NCI-H187 (cell line): ENCODE measurements at regions not wholly inside any gene's neighbourhood (a gene's known extent, or its start where the extent isn't known, plus 50 kb on each side); places are given as distances from the start of the nearest gene placed in this dataset.
"Not testable (repeated sequence)": the region's sequence is repeated elsewhere in the genome, so short reads cannot be mapped to it uniquely, and the experiment has no call there.

Source experiments
- DNase-seq, 2 experiments: peaks; one replicate each; lab custom pipeline; 2025; lab: John Stamatoyannopoulos, UW

GRCh38 chr18:46226461-46226860, 122.3 kb downstream of the HAUS1 start:
- no peak for DNase-seq

GRCh38 chr18:46229641-46230040, 125.5 kb downstream of the HAUS1 start:
- not testable (repeated sequence) for DNase-seq

- no peak for DNase-seq
Observed at GRCh38 chr18:46236156-46236555, 132.0 kb downstream of the HAUS1 start.

GRCh38 chr18:46237891-46238290, 133.7 kb downstream of the HAUS1 start:
- no peak for DNase-seq

GRCh38 chr18:46239549-46239948, 135.4 kb downstream of the HAUS1 start:
- DNase-seq, result no peak

- DNase-seq, result no peak
Observed at GRCh38 chr18:46239998-46240397, 135.8 kb downstream of the HAUS1 start.

GRCh38 chr18:46241393-46241792, 137.2 kb downstream of the HAUS1 start:
- DNase-seq, result not testable (repeated sequence)

GRCh38 chr18:46242183-46242582, 138.0 kb downstream of the HAUS1 start:
- DNase-seq, result no peak

GRCh38 chr18:46243095-46243494, 138.9 kb downstream of the HAUS1 start:
- no peak for DNase-seq

GRCh38 chr18:46243673-46244072, 139.5 kb downstream of the HAUS1 start:
- no peak for DNase-seq

- no peak for DNase-seq
Observed at GRCh38 chr18:46246101-46246500, 141.9 kb downstream of the HAUS1 start.

GRCh38 chr18:46247942-46248341, 143.8 kb downstream of the HAUS1 start:
- DNase-seq, result no peak

- DNase-seq, result no peak
Observed at GRCh38 chr18:46250084-46250811, 146.1 kb downstream of the HAUS1 start.

- DNase-seq, result no peak
Observed at GRCh38 chr18:46250812-46251173, 146.6 kb downstream of the HAUS1 start.

GRCh38 chr18:46252759-46253158, 148.6 kb downstream of the HAUS1 start:
- DNase-seq, result no peak

GRCh38 chr18:46253498-46253897, 149.3 kb downstream of the HAUS1 start:
- no peak for DNase-seq

- DNase-seq, result no peak
Observed at GRCh38 chr18:46256078-46256477, 151.9 kb downstream of the HAUS1 start.

GRCh38 chr18:46257366-46257765, 153.2 kb downstream of the HAUS1 start:
- no peak for DNase-seq

GRCh38 chr18:46260016-46260878, 156.1 kb downstream of the HAUS1 start:
- DNase-seq, result no peak

GRCh38 chr18:46260879-46261143, 156.6 kb downstream of the HAUS1 start:
- no peak for DNase-seq

GRCh38 chr18:46261799-46262198, 157.6 kb downstream of the HAUS1 start:
- DNase-seq, result no peak

- no peak for DNase-seq
Observed at GRCh38 chr18:46262856-46263255, 158.7 kb downstream of the HAUS1 start.

- DNase-seq, result no peak
Observed at GRCh38 chr18:46264255-46264654, 160.1 kb downstream of the HAUS1 start.
